Natural killer cell (primary cell): ENCODE measurements at regions not wholly inside any gene's neighbourhood (a gene's known extent, or its start where the extent isn't known, plus 50 kb on each side); places are given as distances from the start of the nearest gene placed in this dataset.

Experiments used
- ATAC-seq, 3 donors: fragments of 150-1000 bp in 2 of 3; fragments of 200-7000 bp in 1 of 3; cut with Tn5 transposase; 1 replicate in 1 of 3; 2 replicates in 2 of 3; pipeline ENCODE4 v1.10.0; 2021; ENCODE audit warnings: mild to moderate bottlenecking in 2 of 3, moderate library complexity in 2 of 3
- DNase-seq, 2 donors: peaks; one replicate each; pipeline versions ENCODE4 v3.0.0 to v3.0.0-alpha.2; 2013 to 2021; ENCODE audit warnings: mixed read lengths in 1 of 2
- H3K27ac ChIP-seq: one replicate; pipeline ENCODE4 v1.5.1; 2013; ENCODE audit warnings: mild to moderate bottlenecking, low read length
- H3K27me3 ChIP-seq: one replicate; pipeline ENCODE4 v1.6.1; 2013; ENCODE audit warnings: low read length; ENCODE audit not compliant: control insufficient read depth, insufficient read depth
- H3K36me3 ChIP-seq: one replicate; pipeline ENCODE4 v1.6.1; 2013; ENCODE audit warnings: low read length; ENCODE audit not compliant: control insufficient read depth, insufficient read depth
- H3K4me1 ChIP-seq: one replicate; pipeline ENCODE4 v1.6.1; 2013; ENCODE audit warnings: low read length; ENCODE audit not compliant: control insufficient read depth, insufficient read depth
- H3K4me3 ChIP-seq: one replicate; pipeline ENCODE4 v1.5.1; 2013; ENCODE audit warnings: low read length
- H3K9me3 ChIP-seq: one replicate; pipeline ENCODE4 v1.6.1; 2013; ENCODE audit warnings: low read length; ENCODE audit not compliant: control insufficient read depth, insufficient read depth
- H3K27ac Mint-ChIP-seq, 2 donors: one replicate each; pipeline ENCODE4 v1.8.0; 2022; ENCODE audit warnings: mild to moderate bottlenecking in 2 of 2, mixed read lengths in 2 of 2, moderate library complexity in 1 of 2
- H3K27me3 Mint-ChIP-seq, 2 donors: one replicate each; pipeline ENCODE4 v1.8.0; 2022; ENCODE audit warnings: low read depth in 2 of 2, mixed read lengths in 2 of 2
- H3K36me3 Mint-ChIP-seq: one replicate; pipeline ENCODE4 v1.8.0; 2022; ENCODE audit warnings: mixed read lengths
- H3K4me1 Mint-ChIP-seq, 2 donors: one replicate each; pipeline ENCODE4 v1.8.0; 2022; ENCODE audit warnings: mixed read lengths in 2 of 2
- H3K4me3 Mint-ChIP-seq: one replicate; pipeline ENCODE4 v1.8.0; 2022; ENCODE audit warnings: mild to moderate bottlenecking, moderate library complexity, mixed read lengths
- H3K9me3 Mint-ChIP-seq, 2 donors: one replicate each; pipeline ENCODE4 v1.8.0; 2022; ENCODE audit warnings: mixed read lengths in 2 of 2
- WGBS: methylation state at CpG from one replicate; pipeline ENCODE4 v1.1.7; 2013; ENCODE audit warnings: missing lambda C conversion rate; ENCODE audit not compliant: insufficient coverage; 5-methylcytosine and 5-hydroxymethylcytosine counted together
- intact Hi-C: fragments of 100-400 bp; cut with micrococcal nuclease; formaldehyde crosslinking; loops from one replicate; pipeline ENCODE4 v1.14.2; 2022
- TF ChIP-seq, protein P1 (sequence below): fragments of 200-600 bp; IDR thresholded peaks from one replicate; pipeline ENCODE4 v1.8.0; 2022; ENCODE audit warnings: antibody characterized with exemption

- intact Hi-C loops, result no loop called here
- Mint-ChIP-seq H3K27ac (no peak overlapping the region), H3K9me3 (peaks cover 0 to 4% of the 10 kb centered on the region in 2 donors), H3K4me1 (no peaks in the 10 kb centered on the region), H3K36me3 (no peaks in the 10 kb centered on the region), H3K27me3 (no peaks in the 10 kb centered on the region), H3K4me3 (no peak overlapping the region)
- no peaks in the 10 kb centered on the region for H3K27me3 ChIP-seq
- WGBS, result 69% methylated on average over 3 of the region's 3 CpGs
- no peak overlapping the region for H3K4me3 ChIP-seq
- no peaks in the 10 kb centered on the region for H3K9me3 ChIP-seq
- no peaks in the 10 kb centered on the region for H3K36me3 ChIP-seq
- no peaks in the 10 kb centered on the region for H3K4me1 ChIP-seq
- DNase-seq (no peak), ATAC-seq (no peak)
- TF ChIP-seq, protein P1, sequence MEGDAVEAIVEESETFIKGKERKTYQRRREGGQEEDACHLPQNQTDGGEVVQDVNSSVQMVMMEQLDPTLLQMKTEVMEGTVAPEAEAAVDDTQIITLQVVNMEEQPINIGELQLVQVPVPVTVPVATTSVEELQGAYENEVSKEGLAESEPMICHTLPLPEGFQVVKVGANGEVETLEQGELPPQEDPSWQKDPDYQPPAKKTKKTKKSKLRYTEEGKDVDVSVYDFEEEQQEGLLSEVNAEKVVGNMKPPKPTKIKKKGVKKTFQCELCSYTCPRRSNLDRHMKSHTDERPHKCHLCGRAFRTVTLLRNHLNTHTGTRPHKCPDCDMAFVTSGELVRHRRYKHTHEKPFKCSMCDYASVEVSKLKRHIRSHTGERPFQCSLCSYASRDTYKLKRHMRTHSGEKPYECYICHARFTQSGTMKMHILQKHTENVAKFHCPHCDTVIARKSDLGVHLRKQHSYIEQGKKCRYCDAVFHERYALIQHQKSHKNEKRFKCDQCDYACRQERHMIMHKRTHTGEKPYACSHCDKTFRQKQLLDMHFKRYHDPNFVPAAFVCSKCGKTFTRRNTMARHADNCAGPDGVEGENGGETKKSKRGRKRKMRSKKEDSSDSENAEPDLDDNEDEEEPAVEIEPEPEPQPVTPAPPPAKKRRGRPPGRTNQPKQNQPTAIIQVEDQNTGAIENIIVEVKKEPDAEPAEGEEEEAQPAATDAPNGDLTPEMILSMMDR, result no peak
- H3K27ac ChIP-seq, result no peak overlapping the region
Measured at GRCh38 chr13:106210324-106210723, 325.1 kb downstream of the EFNB2 start.

- Mint-ChIP-seq H3K27ac (no peak overlapping the region), H3K4me3 (no peak overlapping the region), H3K9me3 (peaks cover 0 to 4% of the 10 kb centered on the region in 2 donors), H3K27me3 (no peaks in the 10 kb centered on the region), H3K36me3 (no peaks in the 10 kb centered on the region), H3K4me1 (no peaks in the 10 kb centered on the region)
- no peak overlapping the region for H3K27ac ChIP-seq
- ATAC-seq (no peak), DNase-seq (no peak)
- TF ChIP-seq, protein P1, result no peak
- no peaks in the 10 kb centered on the region for H3K4me1 ChIP-seq
- H3K4me3 ChIP-seq, result no peak overlapping the region
- whole genome bisulfite sequencing, result 84% methylated on average over 2 of the region's 2 CpGs
- no peaks in the 10 kb centered on the region for H3K9me3 ChIP-seq
- no peaks in the 10 kb centered on the region for H3K27me3 ChIP-seq
- intact Hi-C loops, result no loop called here
- H3K36me3 ChIP-seq, result no peaks in the 10 kb centered on the region
Measured at GRCh38 chr13:106205871-106206270, 329.6 kb downstream of the EFNB2 start.

GRCh38 chr13:106197496-106197895, 338.0 kb downstream of the EFNB2 start:
- H3K27me3 ChIP-seq, result no peaks in the 10 kb centered on the region

More at GRCh38 chr13:106197496-106197895, 338.0 kb downstream of the EFNB2 start:
- ATAC-seq, result no peak
- no peaks in the 10 kb centered on the region for H3K36me3 ChIP-seq
- peaks cover under 1 to 5% of the 10 kb centered on the region in 2 donors for H3K9me3 Mint-ChIP-seq
- H3K4me3 Mint-ChIP-seq, result no peak overlapping the region
- H3K27ac ChIP-seq, result no peak overlapping the region
- no CpG with 5 or more reads among the region's 1 CpG for WGBS
- H3K4me1 Mint-ChIP-seq, result no peaks in the 10 kb centered on the region
- no peak for DNase-seq
- no peak overlapping the region for H3K27ac Mint-ChIP-seq
- intact Hi-C loops, result no loop called here
- H3K9me3 ChIP-seq, result no peaks in the 10 kb centered on the region
- no peaks in the 10 kb centered on the region for H3K36me3 Mint-ChIP-seq
- TF ChIP-seq, protein P1, result no peak
- no peaks in the 10 kb centered on the region for H3K27me3 Mint-ChIP-seq
- H3K4me1 ChIP-seq, result no peaks in the 10 kb centered on the region
- no peak overlapping the region for H3K4me3 ChIP-seq
